ENCODE measurements at regions not wholly inside any gene's neighbourhood (a gene's known extent, or its start where the extent isn't known, plus 50 kb on each side); places are given as distances from the start of the nearest gene placed in this dataset.

DNA sequence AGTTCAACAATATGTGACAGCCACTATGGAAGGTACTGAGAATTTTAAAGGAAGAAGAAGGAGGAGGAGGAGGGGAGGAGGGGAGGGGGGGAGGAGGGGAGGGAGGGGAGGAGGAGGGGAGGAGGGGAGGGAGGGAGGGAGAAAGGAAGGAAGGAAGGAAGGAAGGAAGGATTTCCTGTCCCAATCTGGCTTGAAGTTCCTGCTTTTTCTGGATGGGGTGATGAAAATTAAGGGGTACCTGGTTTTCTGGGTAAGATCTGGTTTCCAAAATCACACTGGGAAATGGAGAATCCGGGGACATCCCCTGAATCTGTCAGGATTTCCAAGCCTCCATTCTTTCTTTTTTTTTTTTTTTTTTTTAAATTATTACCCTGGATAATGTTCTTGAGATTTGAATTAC lies 271.8 kb downstream of the MTX2 start:
- DNase-seq (ENCODE audit: low spot score in 2 of 2), result no peak
- H3K4me1 Mint-ChIP-seq, result no peaks in the 10 kb centered on the region
- no peak overlapping the region for H3K4me3 Mint-ChIP-seq
- ATAC-seq (ENCODE audit: low read depth), result no peak
- H3K9me3 Mint-ChIP-seq, result no peaks in the 10 kb centered on the region
- H3K27ac Mint-ChIP-seq, result no peak overlapping the region
- H3K27me3 Mint-ChIP-seq, result peaks cover 10% of the 10 kb centered on the region
- no peaks in the 10 kb centered on the region for H3K36me3 Mint-ChIP-seq

DNA sequence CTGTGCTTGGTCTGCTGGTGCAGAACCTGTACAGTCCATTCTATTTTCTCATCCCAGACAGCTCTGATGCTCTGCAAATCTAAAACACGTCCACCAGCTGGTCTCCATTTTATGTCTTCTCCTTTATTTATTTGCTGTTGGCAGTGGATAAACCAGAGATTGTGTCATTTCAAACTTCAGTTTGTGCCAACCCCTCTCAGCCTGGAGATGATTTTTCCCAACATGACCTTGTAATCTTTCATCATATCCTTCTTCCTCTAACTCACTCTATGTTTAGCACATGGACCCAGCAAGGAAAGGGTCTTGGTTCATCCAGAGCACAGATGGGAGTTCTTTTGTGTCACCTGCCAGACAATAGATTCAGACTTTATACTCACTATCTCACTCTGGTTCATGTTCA lies 273.2 kb downstream of the MTX2 start:
- Mint-ChIP-seq H3K9me3 (no peaks in the 10 kb centered on the region), H3K27me3 (peaks cover 15% of the 10 kb centered on the region), H3K4me3 (no peak overlapping the region), H3K27ac (no peak overlapping the region), H3K36me3 (no peaks in the 10 kb centered on the region), H3K4me1 (no peaks in the 10 kb centered on the region)
- no peak for ATAC-seq (ENCODE audit: low read depth)
- DNase-seq (ENCODE audit: low spot score in 2 of 2), result no peak

DNA sequence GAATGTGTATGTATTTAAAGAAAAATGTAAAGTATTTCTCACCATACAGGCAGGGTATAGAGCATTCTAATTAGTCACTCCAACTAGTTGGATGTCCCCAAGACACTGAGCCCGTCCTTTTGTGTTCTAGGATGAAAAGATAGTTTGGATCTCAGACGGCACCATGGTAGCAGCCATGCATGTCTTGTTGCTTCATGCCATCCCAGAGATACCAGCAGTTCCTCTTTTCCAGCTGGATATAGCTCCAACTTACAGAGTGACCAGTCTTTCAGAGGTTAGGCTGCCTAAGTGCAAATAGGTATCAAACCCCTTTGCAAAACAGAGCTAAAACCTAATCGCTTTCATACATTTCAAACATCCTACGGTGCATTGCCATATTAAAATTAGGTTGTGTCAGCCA lies 275.3 kb downstream of the MTX2 start:
- no peak for ATAC-seq (ENCODE audit: low read depth)

DNA sequence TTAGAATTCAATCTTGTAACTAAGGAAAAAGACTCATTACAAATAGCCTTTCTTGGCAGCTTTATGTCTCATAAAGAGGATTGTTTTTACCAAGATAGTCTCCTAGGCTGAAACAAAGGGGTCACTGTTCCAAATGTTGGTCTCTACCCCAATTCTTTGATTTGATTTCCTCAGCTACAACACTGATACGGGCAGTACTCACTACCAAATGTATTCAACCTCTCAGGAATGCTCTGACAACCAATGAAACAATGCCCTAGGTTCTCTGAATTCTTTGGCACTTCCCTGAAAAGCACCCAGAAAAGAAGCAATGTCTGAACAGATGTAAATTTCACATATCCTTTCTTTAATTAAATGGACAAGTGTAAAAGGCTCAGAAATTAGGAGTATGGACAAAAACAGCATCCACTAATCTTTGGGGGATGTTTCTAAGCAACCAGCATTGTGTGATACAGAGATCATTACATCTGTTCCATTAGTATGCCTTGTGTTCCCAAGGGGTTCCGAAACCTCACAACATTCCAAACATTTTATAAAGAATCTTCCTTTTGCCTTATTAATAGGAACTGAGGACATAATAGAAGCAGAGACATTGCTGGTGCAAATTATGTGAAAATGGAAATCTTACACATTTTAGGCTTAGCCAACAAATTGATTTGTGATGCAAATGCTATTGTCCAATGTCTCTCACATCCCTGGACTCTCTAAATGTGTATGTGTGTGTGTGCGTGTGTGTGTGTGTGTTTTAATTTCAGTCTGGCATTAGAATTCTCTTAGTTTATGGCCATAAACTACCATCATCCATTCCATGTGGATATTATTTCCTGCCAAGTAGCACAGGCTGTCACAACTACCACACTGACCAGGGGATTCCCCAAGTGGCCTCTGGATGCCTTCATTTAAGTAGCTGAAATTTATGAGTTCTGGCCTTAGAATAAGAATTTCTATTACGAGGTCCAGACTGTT lies 276.0 kb downstream of the MTX2 start:
- no peaks in the 10 kb centered on the region for H3K36me3 Mint-ChIP-seq
- H3K9me3 Mint-ChIP-seq, result no peaks in the 10 kb centered on the region
- H3K4me3 Mint-ChIP-seq, result no peak overlapping the region
- H3K4me1 Mint-ChIP-seq, result no peaks in the 10 kb centered on the region
- DNase-seq (ENCODE audit: low spot score in 2 of 2) (no peak), ATAC-seq (ENCODE audit: low read depth) (no peak)
- H3K27me3 Mint-ChIP-seq, result peaks cover 12% of the 10 kb centered on the region
- H3K27ac Mint-ChIP-seq, result no peak overlapping the region

More for the DNA sequence above, 275.3 kb downstream of the MTX2 start:
- H3K4me3 Mint-ChIP-seq, result no peak overlapping the region
- H3K9me3 Mint-ChIP-seq, result no peaks in the 10 kb centered on the region
- no peaks in the 10 kb centered on the region for H3K4me1 Mint-ChIP-seq
- peaks cover 12% of the 10 kb centered on the region for H3K27me3 Mint-ChIP-seq
- no peak for DNase-seq (ENCODE audit: low spot score in 2 of 2)
- no peaks in the 10 kb centered on the region for H3K36me3 Mint-ChIP-seq
- no peak overlapping the region for H3K27ac Mint-ChIP-seq

DNA sequence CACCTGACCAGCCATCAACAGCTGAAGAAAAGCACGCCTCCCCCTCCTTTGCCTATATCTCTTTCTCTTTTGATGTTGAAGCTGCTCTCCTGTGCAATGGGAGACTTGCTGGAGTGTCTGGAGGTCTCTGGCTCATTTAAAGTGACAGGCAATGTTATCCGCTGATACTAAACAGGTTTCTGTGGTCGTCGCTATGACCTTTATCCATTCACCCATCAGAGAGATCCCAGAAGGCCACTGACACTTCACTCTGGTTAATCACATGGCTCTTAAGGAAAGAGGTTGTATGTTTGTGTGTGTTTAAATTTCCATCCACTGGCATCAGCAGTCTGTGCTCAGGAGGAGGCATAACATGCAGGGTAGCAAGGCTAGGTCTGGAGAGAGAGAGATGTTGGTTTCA lies 277.3 kb downstream of the MTX2 start:
- H3K9me3 Mint-ChIP-seq, result no peaks in the 10 kb centered on the region
- H3K27me3 Mint-ChIP-seq, result peaks cover 10% of the 10 kb centered on the region
- H3K4me1 Mint-ChIP-seq, result no peaks in the 10 kb centered on the region
- no peak overlapping the region for H3K4me3 Mint-ChIP-seq
- H3K27ac Mint-ChIP-seq, result no peak overlapping the region
- DNase-seq (ENCODE audit: low spot score in 2 of 2), result no peak
- ATAC-seq (ENCODE audit: low read depth), result no peak
- no peaks in the 10 kb centered on the region for H3K36me3 Mint-ChIP-seq

DNA sequence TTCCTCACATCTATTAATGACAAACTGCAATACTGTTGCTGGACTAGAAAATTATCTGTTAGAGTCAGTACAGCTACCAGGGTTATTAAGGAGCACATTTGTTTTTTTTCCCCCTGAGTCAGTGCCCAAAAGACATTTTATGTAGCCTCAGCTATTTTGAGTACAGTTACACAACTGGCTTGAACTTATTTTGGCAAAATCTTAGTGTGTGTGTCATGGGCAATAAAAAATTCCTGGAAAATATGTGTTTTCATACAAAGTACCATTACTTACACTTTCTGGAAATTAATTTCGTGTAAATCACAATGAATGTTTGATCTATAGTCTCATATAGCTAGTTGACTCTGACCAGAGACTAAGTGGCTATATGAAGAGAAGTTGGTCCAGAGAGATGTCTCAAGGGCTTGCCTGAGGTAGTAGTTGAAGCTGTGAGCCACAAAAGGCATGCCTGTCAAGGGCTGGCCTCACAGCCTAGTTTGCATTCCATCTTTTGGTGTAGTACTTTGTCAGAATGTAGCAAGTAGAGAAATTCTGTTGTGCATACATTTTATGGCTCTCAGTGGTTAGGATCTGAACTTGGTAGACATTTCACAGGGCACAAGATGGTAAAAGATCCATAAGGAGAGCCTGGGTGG lies 283.4 kb downstream of the MTX2 start:
- ATAC-seq (ENCODE audit: low read depth), result no peak
- DNase-seq (ENCODE audit: low spot score in 2 of 2), result no peak
- Mint-ChIP-seq H3K36me3 (no peaks in the 10 kb centered on the region), H3K4me3 (no peak overlapping the region), H3K9me3 (no peaks in the 10 kb centered on the region), H3K27me3 (peaks cover 9% of the 10 kb centered on the region), H3K27ac (no peak overlapping the region), H3K4me1 (peaks cover 8% of the 10 kb centered on the region)

DNA sequence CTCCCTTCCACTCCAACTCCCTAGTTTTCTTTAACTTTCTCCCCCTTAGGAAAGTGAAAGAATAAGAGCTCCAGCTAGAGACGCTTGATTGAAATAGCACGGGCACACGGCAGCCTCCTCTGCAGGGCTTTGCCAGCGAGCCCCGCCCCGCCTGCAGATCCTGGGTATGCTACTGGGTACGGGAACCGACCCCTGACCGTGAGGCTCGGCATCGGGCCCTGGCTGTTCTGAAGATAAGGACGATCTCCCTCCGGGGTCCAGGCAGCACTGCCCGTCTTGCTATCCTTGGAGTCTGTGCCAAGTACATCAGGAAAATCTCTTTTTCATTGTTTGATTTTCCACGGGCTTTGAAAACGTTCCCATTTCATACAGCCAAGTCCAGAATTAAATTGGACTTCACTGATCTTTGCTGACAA lies 284.5 kb downstream of the MTX2 start:
- H3K27me3 Mint-ChIP-seq, result peaks cover 12% of the 10 kb centered on the region
- DNase-seq (ENCODE audit: low spot score in 2 of 2), result peak; percentile 3 to 19
- no peak overlapping the region for H3K27ac Mint-ChIP-seq
- H3K9me3 Mint-ChIP-seq, result no peaks in the 10 kb centered on the region
- H3K4me3 Mint-ChIP-seq, result peak overlapping the region; percentile 80
- no peaks in the 10 kb centered on the region for H3K36me3 Mint-ChIP-seq
- H3K4me1 Mint-ChIP-seq, result peaks cover 8% of the 10 kb centered on the region
- peak; percentile 75 for ATAC-seq (ENCODE audit: low read depth)

DNA sequence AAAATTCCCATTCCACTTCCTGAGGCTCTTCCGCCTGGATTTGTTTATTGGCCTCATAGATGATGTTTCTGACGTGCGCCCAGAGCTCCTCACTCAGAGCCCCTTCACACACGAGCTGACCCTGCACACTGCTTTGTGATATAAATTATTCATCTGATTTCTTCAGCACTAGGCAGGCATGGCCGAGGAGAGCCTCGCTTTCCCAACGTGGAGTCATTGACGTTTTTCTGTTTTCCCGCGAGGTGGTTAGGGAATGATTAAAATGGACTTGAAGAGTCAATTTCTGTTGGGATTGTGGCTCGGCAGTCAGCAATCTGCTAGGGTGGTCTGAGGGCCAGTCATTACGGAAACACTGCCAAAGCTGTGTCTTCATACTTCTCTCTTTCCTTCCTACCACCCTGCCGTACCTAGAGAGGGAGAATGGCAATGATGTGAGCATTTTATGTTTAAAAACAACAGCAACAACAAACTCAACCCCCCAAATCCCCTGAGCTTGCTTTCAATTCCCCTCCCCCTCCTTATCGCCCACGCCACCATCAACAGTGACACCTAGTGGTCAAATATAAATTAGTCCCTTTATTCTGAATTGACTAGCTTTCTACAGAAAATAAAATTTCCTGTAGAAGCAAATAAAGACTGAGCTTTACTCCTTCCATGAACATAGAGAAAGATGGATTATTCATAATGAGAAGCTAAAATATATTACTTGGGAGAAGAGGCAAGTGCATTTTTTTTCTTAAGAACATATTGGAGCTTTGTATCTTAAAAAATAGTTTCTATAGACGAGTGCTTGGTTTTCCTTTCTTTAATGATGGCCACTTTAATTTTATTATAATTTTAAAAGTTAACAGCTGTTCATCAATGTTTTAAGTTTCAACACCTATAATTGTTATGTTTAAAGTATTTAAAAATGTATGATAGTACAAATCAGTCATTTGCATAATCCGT lies 285.1 kb downstream of the MTX2 start:
- H3K4me1 Mint-ChIP-seq, result peaks cover 8% of the 10 kb centered on the region
- no peaks in the 10 kb centered on the region for H3K9me3 Mint-ChIP-seq
- H3K27me3 Mint-ChIP-seq, result peaks cover 12% of the 10 kb centered on the region
- ATAC-seq (ENCODE audit: low read depth) (peak; percentile 70), DNase-seq (ENCODE audit: low spot score in 2 of 2) (peak; percentile 35 to 39)
- H3K4me3 Mint-ChIP-seq, result peak overlapping the region; percentile 80
- no peaks in the 10 kb centered on the region for H3K36me3 Mint-ChIP-seq
- H3K27ac Mint-ChIP-seq, result no peak overlapping the region

DNA sequence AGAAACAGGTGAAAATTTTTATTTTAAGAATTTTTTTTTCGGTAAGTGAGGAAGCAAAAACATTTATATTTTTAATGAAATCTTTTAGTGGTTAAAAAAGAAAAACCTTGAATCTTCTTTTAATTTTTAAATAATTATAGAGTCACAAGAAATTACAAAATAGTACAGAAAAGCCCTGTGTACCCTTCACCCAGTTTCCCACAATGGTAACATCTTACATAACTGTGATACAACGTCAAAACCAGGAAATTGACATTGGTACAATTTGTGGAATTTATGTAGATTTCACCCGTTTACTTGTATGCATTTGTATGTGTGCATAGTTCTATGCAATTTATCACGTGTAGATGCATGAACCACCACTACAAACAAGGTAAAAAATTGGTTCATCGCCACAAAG lies 285.9 kb downstream of the MTX2 start:
- Mint-ChIP-seq H3K9me3 (no peaks in the 10 kb centered on the region), H3K4me1 (peaks cover 8% of the 10 kb centered on the region), H3K27ac (no peak overlapping the region), H3K36me3 (no peaks in the 10 kb centered on the region), H3K27me3 (peaks cover 18% of the 10 kb centered on the region), H3K4me3 (no peak overlapping the region)
- DNase-seq (ENCODE audit: low spot score in 2 of 2), result no peak
- no peak for ATAC-seq (ENCODE audit: low read depth)

DNA sequence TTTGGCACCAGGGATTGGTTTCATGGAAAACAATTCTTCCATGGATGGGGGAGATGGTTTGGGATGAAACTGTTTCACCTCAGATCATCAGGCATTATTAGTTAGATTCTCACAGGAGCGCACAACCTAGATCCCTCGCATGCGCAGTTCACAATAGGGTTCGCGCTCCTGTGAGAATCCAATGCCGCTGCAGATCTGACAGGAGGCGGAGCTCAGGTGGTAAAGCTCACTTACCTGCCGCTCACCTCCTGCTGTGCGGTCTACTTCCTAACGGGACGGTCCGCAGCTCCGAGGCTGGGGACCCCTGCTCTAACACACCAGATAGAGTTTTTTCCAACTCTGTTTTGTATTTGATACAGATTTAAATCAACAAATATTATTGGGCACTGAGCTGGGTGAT lies 286.5 kb downstream of the MTX2 start:
- DNase-seq (ENCODE audit: low spot score in 2 of 2) (no peak), ATAC-seq (ENCODE audit: low read depth) (no peak)
- Mint-ChIP-seq H3K4me1 (peaks cover 8% of the 10 kb centered on the region), H3K36me3 (no peaks in the 10 kb centered on the region), H3K4me3 (no peak overlapping the region), H3K27ac (no peak overlapping the region), H3K9me3 (no peaks in the 10 kb centered on the region), H3K27me3 (peaks cover 20% of the 10 kb centered on the region)

DNA sequence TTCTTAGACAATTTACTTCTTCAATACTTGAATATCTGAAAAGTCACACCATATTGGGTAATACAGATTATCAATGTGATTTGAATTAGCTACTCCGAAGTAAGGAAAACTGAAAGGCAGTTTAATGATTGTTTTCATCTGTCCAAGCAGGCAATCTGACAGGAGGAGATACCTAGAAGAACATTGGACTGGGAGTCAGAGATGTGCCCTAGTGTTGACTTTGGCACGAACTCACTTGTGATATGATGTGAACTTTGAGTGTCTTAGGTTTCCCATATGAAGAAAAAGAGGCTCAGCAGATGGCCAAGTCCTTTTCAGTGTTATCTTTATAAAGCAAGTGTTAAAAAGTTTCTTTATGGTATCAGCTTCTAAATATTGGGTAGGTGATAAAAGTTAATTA lies 287.1 kb downstream of the MTX2 start:
- Mint-ChIP-seq H3K9me3 (no peaks in the 10 kb centered on the region), H3K27ac (no peak overlapping the region), H3K4me3 (no peak overlapping the region), H3K27me3 (peaks cover 21% of the 10 kb centered on the region), H3K36me3 (no peaks in the 10 kb centered on the region), H3K4me1 (peaks cover 8% of the 10 kb centered on the region)
- ATAC-seq (ENCODE audit: low read depth) (no peak), DNase-seq (ENCODE audit: low spot score in 2 of 2) (no peak)

DNA sequence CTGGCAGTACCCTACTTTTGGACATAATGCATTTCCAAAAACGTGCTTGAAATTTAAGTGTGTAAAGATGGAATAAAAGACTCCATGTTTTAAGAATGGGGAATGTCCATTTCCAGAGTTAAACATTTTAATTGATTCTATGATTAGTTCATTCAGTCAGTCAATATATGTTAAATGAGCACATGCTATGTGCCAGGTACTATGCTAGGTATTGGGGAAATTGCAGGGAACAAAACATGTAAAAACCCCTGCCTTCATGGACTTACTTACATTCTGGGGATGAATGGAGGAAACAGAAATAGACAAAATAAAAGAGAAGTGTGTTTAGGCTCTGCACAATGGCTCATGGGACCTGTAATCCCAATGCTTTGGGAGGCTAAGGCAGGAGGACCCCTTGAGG lies 288.6 kb downstream of the MTX2 start:
- H3K4me1 Mint-ChIP-seq, result peaks cover 8% of the 10 kb centered on the region
- DNase-seq (ENCODE audit: low spot score in 2 of 2) (no peak), ATAC-seq (ENCODE audit: low read depth) (no peak)
- no peaks in the 10 kb centered on the region for H3K9me3 Mint-ChIP-seq
- no peak overlapping the region for H3K4me3 Mint-ChIP-seq
- H3K27me3 Mint-ChIP-seq, result peaks cover 22% of the 10 kb centered on the region
- no peaks in the 10 kb centered on the region for H3K36me3 Mint-ChIP-seq
- no peak overlapping the region for H3K27ac Mint-ChIP-seq

DNA sequence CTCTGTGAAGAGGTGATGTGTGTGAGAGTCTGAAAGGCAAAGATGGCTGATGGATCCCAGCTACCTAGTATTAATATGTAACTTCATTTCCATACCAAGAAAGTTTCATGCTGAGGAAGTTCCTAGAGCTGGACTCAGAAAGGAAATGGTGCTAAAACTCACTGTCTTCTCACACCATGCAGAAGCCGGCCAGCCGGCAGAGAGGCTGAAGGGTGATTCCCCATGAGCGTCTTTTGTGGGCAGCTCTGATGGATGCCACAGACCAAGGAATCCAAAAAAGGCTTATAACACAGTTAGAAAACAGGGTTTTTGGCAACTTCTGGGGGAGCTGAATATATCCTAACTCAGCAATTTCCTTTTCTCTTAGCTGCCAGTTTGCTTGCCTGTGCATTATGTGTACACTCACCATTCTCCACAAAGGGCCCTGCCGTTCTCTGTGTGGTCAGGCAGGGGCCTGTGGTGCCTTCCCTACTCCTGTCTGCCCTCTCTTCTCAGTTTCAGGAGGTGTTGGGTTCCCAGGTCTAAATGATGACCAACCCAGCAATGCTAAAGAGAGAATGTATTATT lies 289.4 kb downstream of the MTX2 start:
- Mint-ChIP-seq H3K4me3 (no peak overlapping the region), H3K9me3 (no peaks in the 10 kb centered on the region), H3K4me1 (peaks cover 5% of the 10 kb centered on the region), H3K36me3 (no peaks in the 10 kb centered on the region), H3K27ac (no peak overlapping the region), H3K27me3 (peaks cover 25% of the 10 kb centered on the region)
- ATAC-seq (ENCODE audit: low read depth) (no peak), DNase-seq (ENCODE audit: low spot score in 2 of 2) (no peak)

Data from memory B cell (primary cell).